ENCODE measurements at regions not wholly inside any gene's neighbourhood (a gene's known extent, or its start where the extent isn't known, plus 50 kb on each side); places are given as distances from the start of the nearest gene placed in this dataset.

DNA sequence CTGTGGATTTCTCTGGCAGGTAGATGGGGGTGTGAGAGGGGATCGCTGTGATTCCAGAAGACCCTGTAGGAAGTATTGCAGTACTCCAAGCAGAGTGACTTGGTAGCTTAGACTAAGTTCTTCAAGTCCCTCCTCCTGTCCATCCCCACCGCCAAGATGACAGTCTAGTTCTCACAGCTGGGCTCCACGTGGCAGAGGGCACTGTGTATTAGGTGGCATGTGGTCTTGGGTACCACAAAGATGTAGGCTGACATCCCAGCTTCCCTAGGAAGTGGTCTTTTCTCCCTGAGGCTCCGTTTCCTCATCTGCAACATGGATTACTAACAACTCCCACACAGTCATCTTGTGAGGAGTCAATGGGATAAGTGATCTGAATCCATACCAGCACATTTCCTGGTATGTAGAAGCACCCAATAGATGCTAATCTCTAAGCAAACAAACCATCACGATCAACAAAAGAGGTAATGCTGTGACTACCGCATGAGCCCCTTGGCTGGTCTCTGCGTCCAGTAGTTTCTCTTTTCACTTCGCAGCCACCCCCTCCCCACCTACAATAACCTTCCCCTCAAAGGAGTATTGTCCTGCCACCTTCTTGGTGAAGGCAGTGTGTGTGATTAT lies 349.1 kb upstream of the EEF2KMT start:
- no peak for DNase-seq

DNA sequence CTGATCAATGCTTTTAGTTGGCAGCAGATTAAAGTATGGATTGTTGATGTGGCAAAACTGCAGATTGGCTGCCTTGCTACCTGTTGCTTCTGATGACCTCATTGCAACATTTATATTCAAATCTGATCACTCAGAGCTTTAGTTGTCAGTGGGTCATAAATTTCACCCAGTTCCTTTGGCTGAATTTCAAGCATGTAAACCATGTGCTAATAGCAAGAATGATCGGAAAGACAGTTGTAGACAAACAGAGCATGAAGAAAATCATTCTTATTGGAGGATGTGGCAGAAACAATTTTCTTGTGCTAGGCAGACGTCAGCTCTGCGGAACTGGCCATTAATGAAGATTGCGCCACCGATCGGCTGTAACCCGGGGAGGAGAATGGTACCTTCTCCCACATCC lies 346.6 kb upstream of the EEF2KMT start:
- DNase-seq: no peak

GRCh38 chr16:5442986-5443385 lies 345.4 kb upstream of the EEF2KMT start:
- no peak for DNase-seq

- DNase-seq: no peak
Measured at GRCh38 chr16:5442054-5442453, 344.5 kb upstream of the EEF2KMT start.

DNA sequence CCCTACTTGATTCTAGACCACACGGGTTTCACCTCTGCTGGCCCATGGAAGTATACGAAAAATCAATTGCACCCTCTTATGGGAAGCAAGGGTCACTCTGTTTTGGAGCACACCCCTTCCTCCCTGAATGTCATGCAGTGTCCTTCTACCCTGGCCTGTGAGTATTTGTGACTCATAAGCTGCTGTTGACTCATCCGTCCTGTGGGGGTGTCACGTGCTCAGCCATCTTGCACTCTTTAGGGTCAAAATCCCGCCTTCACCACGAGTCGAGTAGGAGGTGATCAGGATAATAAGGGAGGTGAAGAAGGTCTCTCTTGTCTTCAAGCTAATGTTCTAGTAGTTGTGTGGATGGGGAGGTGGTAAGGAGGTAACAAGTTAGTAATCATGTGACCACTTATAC lies 341.0 kb upstream of the EEF2KMT start:
- no peak for DNase-seq

DNA sequence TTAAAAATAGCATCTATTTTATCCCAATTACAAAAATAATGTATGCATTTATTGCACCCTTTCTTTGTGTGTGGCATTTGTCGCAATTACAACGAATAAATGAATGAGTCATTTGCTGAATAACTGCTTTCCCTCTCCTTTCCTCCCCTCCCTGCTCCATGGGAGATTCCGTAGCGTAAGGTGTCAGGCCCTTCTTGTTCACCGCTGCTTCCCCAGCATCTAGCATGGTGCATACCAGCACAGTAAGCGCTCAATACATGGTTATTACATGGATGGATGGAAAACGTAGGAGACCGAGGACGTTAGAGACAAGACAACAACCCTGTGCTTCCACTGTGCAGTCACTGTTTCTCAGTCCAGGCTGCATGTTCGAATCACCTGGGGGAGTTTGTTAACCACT lies 336.0 kb upstream of the EEF2KMT start:
- DNase-seq: no peak

DNA sequence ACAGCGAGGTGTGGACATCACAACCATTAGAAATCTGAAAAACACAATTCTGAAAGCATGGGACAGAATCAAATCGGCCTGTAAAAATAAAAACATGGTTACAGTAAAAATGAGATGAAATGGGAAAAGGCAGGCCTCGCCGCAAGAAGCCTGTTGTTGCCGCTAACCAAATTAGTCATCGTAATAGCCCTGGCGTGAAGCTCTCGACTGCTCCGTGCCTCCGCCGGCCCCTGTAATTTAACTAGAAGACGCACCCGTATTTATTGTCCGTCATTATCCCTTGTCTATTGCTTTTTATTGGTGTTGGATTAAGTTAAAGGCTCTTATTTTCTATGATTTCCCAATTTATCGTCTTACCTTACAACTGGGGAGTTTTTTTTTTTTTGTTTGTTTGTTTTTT lies 334.6 kb upstream of the EEF2KMT start:
- no peak for DNase-seq

GRCh38 chr16:5430598-5430997 lies 333.0 kb upstream of the EEF2KMT start:
- no peak for DNase-seq

GRCh38 chr16:5428932-5429331 lies 331.3 kb upstream of the EEF2KMT start:
- DNase-seq: no peak

- no peak for DNase-seq
Measured at GRCh38 chr16:5427571-5427970, 330.0 kb upstream of the EEF2KMT start.

DNA sequence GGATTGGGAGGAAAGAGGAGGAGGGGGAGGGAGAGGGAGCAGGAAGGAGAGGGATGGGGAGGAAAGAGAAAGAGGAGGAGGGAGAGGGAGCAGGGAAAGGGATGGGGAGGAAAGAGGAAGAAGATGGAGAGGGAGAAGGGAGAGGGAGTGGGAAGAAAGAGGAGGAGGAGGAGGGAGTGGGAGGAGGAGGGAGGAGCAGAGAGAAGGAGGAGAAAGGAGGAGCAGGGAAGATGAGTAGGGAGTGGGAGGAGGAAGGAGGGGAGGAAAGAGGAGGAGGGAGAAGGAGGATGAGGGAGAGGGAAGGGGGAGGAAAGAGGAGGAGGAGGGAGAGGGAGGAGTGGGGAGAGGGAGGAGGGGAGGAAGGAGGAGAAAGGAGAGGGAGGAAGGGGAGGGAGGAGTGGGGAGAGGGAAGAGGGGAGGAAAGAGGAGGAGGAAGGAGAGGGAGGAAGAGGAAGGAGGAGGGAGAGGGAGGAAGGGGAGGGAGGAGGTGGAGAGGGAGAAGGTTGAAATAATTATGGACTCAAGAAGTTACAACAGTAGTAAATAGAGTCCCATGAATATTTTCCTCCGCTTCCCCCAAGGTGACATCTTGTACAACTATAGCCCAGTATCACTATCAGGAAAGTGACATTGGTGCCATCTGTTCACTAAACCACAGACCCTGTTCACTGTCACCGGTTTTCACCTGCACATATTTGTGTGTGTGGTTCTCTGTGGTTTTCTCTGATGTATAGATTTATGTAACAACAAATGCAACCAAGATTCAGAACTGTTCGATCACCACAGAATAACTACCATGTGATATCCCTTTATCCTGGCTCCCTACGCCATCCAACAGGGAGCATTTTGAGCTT lies 325.3 kb upstream of the EEF2KMT start:
- DNase-seq: no peak

GRCh38 chr16:5422047-5422446 lies 324.5 kb upstream of the EEF2KMT start:
- DNase-seq: no peak

DNA sequence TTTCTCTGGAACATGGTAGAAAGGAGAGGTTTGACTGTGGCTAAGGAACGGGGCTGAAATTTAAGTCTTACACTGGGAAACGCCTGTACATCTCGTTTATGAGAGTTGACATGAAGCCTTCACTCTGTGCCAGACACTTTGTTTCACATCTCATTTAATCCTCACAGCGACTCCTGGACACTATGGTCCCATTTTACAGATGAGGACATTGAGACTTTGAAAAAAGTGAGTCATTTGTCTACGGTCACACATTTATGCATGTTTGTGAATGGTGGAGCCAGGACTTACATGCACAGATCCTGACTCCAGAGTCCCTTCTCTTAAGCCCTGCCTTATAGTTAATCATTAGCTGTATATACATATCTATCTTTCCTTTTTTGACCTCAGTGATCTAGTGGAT lies 318.4 kb upstream of the EEF2KMT start:
- DNase-seq: no peak

DNA sequence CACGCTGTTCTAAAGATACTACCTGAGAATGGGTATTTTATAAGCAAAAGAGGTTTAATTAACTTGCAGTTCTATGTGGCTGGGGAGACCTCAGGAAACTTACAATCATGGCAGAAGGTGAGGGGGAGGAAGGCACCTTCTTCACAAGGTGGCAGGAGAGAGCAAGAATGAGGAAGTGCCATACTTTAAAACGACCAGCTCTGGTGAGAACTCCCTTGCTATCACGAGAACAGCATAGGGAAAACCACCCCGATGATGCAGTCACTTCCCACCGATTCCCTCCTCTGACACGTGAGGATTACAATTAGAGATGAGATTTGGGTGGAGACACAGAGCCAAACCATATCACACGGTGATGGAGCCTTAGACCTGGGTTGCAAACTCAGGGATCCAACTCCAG lies 317.5 kb upstream of the EEF2KMT start:
- no peak for DNase-seq

DNA sequence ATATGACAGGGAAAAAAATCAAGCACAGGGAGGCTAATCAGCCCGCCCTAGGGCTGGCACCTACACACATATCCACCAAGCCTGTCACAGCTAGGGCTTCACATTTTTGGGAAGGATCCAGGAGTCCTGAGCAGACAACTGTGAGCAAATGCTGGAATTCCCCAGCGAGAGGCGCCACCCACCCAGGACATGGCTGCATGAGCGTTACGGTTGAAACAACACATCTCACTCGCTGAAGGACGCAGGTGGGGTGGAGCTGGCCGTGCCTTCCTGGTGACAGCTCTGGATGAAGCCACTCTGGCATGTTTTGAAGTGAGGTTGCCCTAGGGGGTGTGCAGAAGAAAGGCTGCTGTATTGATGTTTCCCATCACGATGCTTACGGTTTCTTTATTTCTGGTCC lies 315.1 kb upstream of the EEF2KMT start:
- no peak for DNase-seq

GRCh38 chr16:5398203-5398602 lies 300.6 kb upstream of the EEF2KMT start:
- no peak for DNase-seq

GRCh38 chr16:5396880-5397279 lies 299.3 kb upstream of the EEF2KMT start:
- no peak for DNase-seq

DNA sequence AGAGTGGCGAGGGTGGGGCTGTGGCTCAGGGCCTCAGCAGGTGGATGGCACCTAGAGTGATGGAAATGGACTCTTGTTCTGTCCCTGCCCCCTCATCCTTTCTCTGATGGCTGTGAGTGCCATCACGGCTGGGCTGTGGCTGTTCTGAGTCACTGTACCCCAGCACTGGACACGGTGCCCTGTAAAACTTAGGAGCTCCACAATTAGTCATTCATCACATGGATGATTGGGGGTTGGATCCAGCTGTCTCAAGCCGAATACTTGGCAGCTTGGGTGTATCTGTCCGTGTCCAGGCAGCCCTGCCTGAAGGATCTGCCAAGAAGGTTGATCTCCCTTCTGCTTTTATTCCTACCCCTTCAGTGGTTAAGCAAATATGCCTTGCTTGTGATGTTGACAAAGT lies 295.5 kb upstream of the EEF2KMT start:
- DNase-seq: no peak

- no peak for DNase-seq
Measured at GRCh38 chr16:5386989-5387388, 289.4 kb upstream of the EEF2KMT start.

DNA sequence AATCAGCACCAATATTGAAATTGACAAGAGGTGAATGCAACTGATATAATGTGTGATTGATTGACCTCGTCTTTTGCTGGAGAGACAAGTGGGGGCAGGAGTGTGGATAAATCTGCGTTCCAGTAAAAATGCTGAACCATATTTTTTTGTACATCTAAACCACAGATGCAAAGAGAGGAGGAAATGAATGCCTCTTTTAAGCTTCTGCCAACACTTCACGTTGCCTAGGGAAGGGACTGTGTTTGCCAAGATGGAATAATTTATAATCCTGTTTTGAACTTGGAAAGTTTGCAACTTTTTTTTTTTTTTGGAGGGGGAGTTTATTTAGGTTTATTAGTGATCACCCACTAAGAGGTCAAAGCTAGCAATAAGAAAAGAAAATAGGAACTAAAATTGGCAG lies 288.2 kb upstream of the EEF2KMT start:
- no peak for DNase-seq

- no peak for DNase-seq
Measured at GRCh38 chr16:5385115-5385514, 287.5 kb upstream of the EEF2KMT start.

DNA sequence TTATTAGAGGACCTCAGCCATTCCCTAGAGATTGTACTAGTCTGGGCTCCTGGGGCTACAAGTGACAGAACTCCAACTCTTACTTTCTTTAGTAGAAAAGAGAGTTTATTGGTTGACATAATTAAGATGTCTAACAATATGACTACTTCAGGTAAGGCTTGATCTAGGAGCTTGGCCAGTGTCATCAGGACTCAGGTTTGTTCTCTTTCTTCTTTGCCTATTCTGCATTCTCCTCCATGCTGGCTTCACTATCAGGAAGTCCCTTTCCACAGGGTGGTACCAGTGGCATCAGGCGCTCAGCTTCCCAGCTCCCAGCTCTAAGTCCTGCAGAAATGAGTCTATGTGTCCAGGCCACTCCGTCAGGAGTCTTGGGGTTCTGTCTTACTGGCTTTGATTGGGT lies 286.1 kb upstream of the EEF2KMT start:
- DNase-seq: no peak

DNA sequence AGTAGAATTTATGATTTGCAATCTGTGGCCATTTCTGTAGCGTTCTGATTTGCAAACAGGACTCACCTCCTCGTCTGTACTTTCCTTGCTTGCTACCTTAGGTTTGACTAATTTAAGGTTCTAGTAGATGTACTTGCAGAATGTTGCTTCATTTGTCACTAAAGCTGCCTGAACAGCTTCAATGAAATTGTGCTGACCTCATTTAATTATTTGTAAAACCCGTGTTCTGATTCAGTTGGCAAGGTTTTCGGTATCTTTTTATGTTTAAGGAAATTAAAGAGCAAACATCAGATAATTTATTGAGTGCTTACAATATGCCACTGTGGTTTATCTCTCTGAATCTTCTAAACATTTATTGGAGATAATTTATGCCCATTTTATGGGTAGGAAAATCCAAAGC lies 284.9 kb upstream of the EEF2KMT start:
- DNase-seq: no peak

DNA sequence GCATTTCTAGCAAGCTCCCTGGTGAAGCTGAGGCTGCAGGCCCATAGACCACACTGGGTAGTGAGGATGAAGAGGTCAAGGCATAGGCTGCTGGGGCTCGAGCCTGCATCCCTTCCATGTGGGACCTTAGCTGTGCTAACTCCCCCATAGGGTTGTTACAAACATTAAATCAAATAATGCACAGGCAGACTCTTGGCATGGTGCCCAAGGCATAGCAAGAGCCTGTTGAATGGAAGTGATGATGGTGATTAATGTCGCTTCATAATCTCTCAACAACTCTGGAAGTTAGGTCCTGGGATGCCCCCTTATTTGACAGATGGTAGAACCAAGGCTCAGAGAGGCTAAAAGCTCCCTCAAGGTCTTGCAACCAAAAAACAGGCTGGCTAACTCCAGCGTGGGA lies 283.9 kb upstream of the EEF2KMT start:
- DNase-seq: no peak

- no peak for DNase-seq
Measured at GRCh38 chr16:5379954-5380353, 282.4 kb upstream of the EEF2KMT start.
